IMR-90 (cell line): ENCODE measurements at regions not wholly inside any gene's neighbourhood (a gene's known extent, or its start where the extent isn't known, plus 50 kb on each side); places are given as distances from the start of the nearest gene placed in this dataset.

ENCODE experiments used
- CTCF ChIP-seq: conservative IDR thresholded peaks from 2 replicates; pipeline ENCODE4 v1.5.1; 2012; ENCODE audit warnings: mild to moderate bottlenecking, low read depth, low read length, improper control_type of control experiment
- RCOR1 ChIP-seq: IDR thresholded peaks from 2 replicates; pipeline ENCODE4 v1.6.1; 2012; ENCODE audit warnings: mild to moderate bottlenecking, low read length, improper control_type of control experiment; ENCODE audit not compliant: insufficient replicate concordance
- USF2 ChIP-seq: fragments of 150-350 bp; IDR thresholded peaks from 2 replicates; pipeline ENCODE4 v1.6.1; 2017; ENCODE audit warnings: mild to moderate bottlenecking, antibody characterized with exemption, low read length, low read depth

- peak; percentile 41 for TF ChIP-seq CTCF
- TF ChIP-seq RCOR1: no peak
- TF ChIP-seq USF2: no peak
Observed at GRCh38 chr4:89482251-89482650, 174.7 kb upstream of the GPRIN3 start.
